ENCODE measurements at regions not wholly inside any gene's neighbourhood (a gene's known extent, or its start where the extent isn't known, plus 50 kb on each side); places are given as distances from the start of the nearest gene placed in this dataset.
"Not testable (repeated sequence)": the region's sequence is repeated elsewhere in the genome, so short reads cannot be mapped to it uniquely, and the experiment has no call there.

GRCh38 chr2:16739778-16740581 lies 74.3 kb upstream of the CYRIA start:
- H3K4me1 ChIP-seq (ENCODE audit: control insufficient read depth, insufficient read depth, low read length): no peaks in the 10 kb centered on the region
- no peak overlapping the region for H3K4me3 ChIP-seq (ENCODE audit: low read depth, low read length)
- no peaks in the 10 kb centered on the region for H3K27me3 ChIP-seq (ENCODE audit: control insufficient read depth, insufficient read depth, low read length)
- no peaks in the 10 kb centered on the region for H3K9me3 ChIP-seq (ENCODE audit: control insufficient read depth, insufficient read depth, low read length)
- no peaks in the 10 kb centered on the region for H3K36me3 ChIP-seq (ENCODE audit: control insufficient read depth, insufficient read depth, low read length)
- H3K9ac ChIP-seq (ENCODE audit: low read depth, low read length): no peak overlapping the region

GRCh38 chr2:16738361-16739225 lies 73.0 kb upstream of the CYRIA start:
- H3K36me3 ChIP-seq (ENCODE audit: control insufficient read depth, insufficient read depth, low read length): no peaks in the 10 kb centered on the region
- H3K9ac ChIP-seq (ENCODE audit: low read depth, low read length): no peak overlapping the region
- no peak overlapping the region for H3K4me3 ChIP-seq (ENCODE audit: low read depth, low read length)
- no peaks in the 10 kb centered on the region for H3K4me1 ChIP-seq (ENCODE audit: control insufficient read depth, insufficient read depth, low read length)
- H3K27me3 ChIP-seq (ENCODE audit: control insufficient read depth, insufficient read depth, low read length): no peaks in the 10 kb centered on the region
- H3K9me3 ChIP-seq (ENCODE audit: control insufficient read depth, insufficient read depth, low read length): no peaks in the 10 kb centered on the region

GRCh38 chr2:16737812-16738211 lies 72.2 kb upstream of the CYRIA start:
- Histone ChIP-seq H3K4me1 (ENCODE audit: control insufficient read depth, insufficient read depth, low read length) (no peaks in the 10 kb centered on the region), H3K4me3 (ENCODE audit: low read depth, low read length) (no peak overlapping the region), H3K36me3 (ENCODE audit: control insufficient read depth, insufficient read depth, low read length) (no peaks in the 10 kb centered on the region), H3K9me3 (ENCODE audit: control insufficient read depth, insufficient read depth, low read length) (no peaks in the 10 kb centered on the region), H3K9ac (ENCODE audit: low read depth, low read length) (no peak overlapping the region), H3K27me3 (ENCODE audit: control insufficient read depth, insufficient read depth, low read length) (no peaks in the 10 kb centered on the region)

- H3K9ac ChIP-seq (ENCODE audit: low read depth, low read length): no peak overlapping the region
- no peaks in the 10 kb centered on the region for H3K9me3 ChIP-seq (ENCODE audit: control insufficient read depth, insufficient read depth, low read length)
- no peaks in the 10 kb centered on the region for H3K4me1 ChIP-seq (ENCODE audit: control insufficient read depth, insufficient read depth, low read length)
- no peaks in the 10 kb centered on the region for H3K36me3 ChIP-seq (ENCODE audit: control insufficient read depth, insufficient read depth, low read length)
- H3K27me3 ChIP-seq (ENCODE audit: control insufficient read depth, insufficient read depth, low read length): no peaks in the 10 kb centered on the region
- no peak overlapping the region for H3K4me3 ChIP-seq (ENCODE audit: low read depth, low read length)
Measured at GRCh38 chr2:16736633-16737032, 71.0 kb upstream of the CYRIA start.

GRCh38 chr2:16729335-16729734 lies 63.7 kb upstream of the CYRIA start:
- H3K36me3 ChIP-seq (ENCODE audit: control insufficient read depth, insufficient read depth, low read length): no peaks in the 10 kb centered on the region

GRCh38 chr2:16728351-16729136 lies 62.9 kb upstream of the CYRIA start:
- no peaks in the 10 kb centered on the region for H3K36me3 ChIP-seq (ENCODE audit: control insufficient read depth, insufficient read depth, low read length)
- no peaks in the 10 kb centered on the region for H3K4me1 ChIP-seq (ENCODE audit: control insufficient read depth, insufficient read depth, low read length)
- no peak overlapping the region for H3K4me3 ChIP-seq (ENCODE audit: low read depth, low read length)
- no peaks in the 10 kb centered on the region for H3K27me3 ChIP-seq (ENCODE audit: control insufficient read depth, insufficient read depth, low read length)
- H3K9ac ChIP-seq (ENCODE audit: low read depth, low read length): no peak overlapping the region
- no peaks in the 10 kb centered on the region for H3K9me3 ChIP-seq (ENCODE audit: control insufficient read depth, insufficient read depth, low read length)

More at GRCh38 chr2:16729335-16729734, 63.7 kb upstream of the CYRIA start:
- no peak overlapping the region for H3K4me3 ChIP-seq (ENCODE audit: low read depth, low read length)
- no peak overlapping the region for H3K9ac ChIP-seq (ENCODE audit: low read depth, low read length)
- no peaks in the 10 kb centered on the region for H3K27me3 ChIP-seq (ENCODE audit: control insufficient read depth, insufficient read depth, low read length)
- no peaks in the 10 kb centered on the region for H3K4me1 ChIP-seq (ENCODE audit: control insufficient read depth, insufficient read depth, low read length)
- H3K9me3 ChIP-seq (ENCODE audit: control insufficient read depth, insufficient read depth, low read length): no peaks in the 10 kb centered on the region

- H3K27me3 ChIP-seq (ENCODE audit: control insufficient read depth, insufficient read depth, low read length); H3K4me1 ChIP-seq (ENCODE audit: control insufficient read depth, insufficient read depth, low read length); H3K36me3 ChIP-seq (ENCODE audit: control insufficient read depth, insufficient read depth, low read length); H3K9me3 ChIP-seq (ENCODE audit: control insufficient read depth, insufficient read depth, low read length); H3K9ac ChIP-seq (ENCODE audit: low read depth, low read length); H3K4me3 ChIP-seq (ENCODE audit: low read depth, low read length): not testable (repeated sequence)
Measured at GRCh38 chr2:16727849-16728248, 62.2 kb upstream of the CYRIA start.

GRCh38 chr2:16727256-16727655 lies 61.6 kb upstream of the CYRIA start:
- H3K36me3 ChIP-seq (ENCODE audit: control insufficient read depth, insufficient read depth, low read length): no peaks in the 10 kb centered on the region
- H3K4me3 ChIP-seq (ENCODE audit: low read depth, low read length): no peak overlapping the region
- H3K27me3 ChIP-seq (ENCODE audit: control insufficient read depth, insufficient read depth, low read length): no peaks in the 10 kb centered on the region
- no peaks in the 10 kb centered on the region for H3K4me1 ChIP-seq (ENCODE audit: control insufficient read depth, insufficient read depth, low read length)
- no peaks in the 10 kb centered on the region for H3K9me3 ChIP-seq (ENCODE audit: control insufficient read depth, insufficient read depth, low read length)
- H3K9ac ChIP-seq (ENCODE audit: low read depth, low read length): no peak overlapping the region

GRCh38 chr2:16726577-16726976 lies 60.9 kb upstream of the CYRIA start:
- no peaks in the 10 kb centered on the region for H3K9me3 ChIP-seq (ENCODE audit: control insufficient read depth, insufficient read depth, low read length)
- H3K4me1 ChIP-seq (ENCODE audit: control insufficient read depth, insufficient read depth, low read length): no peaks in the 10 kb centered on the region
- no peaks in the 10 kb centered on the region for H3K36me3 ChIP-seq (ENCODE audit: control insufficient read depth, insufficient read depth, low read length)
- no peaks in the 10 kb centered on the region for H3K27me3 ChIP-seq (ENCODE audit: control insufficient read depth, insufficient read depth, low read length)
- H3K9ac ChIP-seq (ENCODE audit: low read depth, low read length): no peak overlapping the region
- no peak overlapping the region for H3K4me3 ChIP-seq (ENCODE audit: low read depth, low read length)

GRCh38 chr2:16726147-16726546 lies 60.5 kb upstream of the CYRIA start:
- Histone ChIP-seq H3K9me3 (ENCODE audit: control insufficient read depth, insufficient read depth, low read length) (no peaks in the 10 kb centered on the region), H3K9ac (ENCODE audit: low read depth, low read length) (no peak overlapping the region), H3K4me1 (ENCODE audit: control insufficient read depth, insufficient read depth, low read length) (no peaks in the 10 kb centered on the region), H3K4me3 (ENCODE audit: low read depth, low read length) (no peak overlapping the region), H3K27me3 (ENCODE audit: control insufficient read depth, insufficient read depth, low read length) (no peaks in the 10 kb centered on the region), H3K36me3 (ENCODE audit: control insufficient read depth, insufficient read depth, low read length) (no peaks in the 10 kb centered on the region)

GRCh38 chr2:16725549-16725948 lies 59.9 kb upstream of the CYRIA start:
- Histone ChIP-seq H3K9ac (ENCODE audit: low read depth, low read length) (no peak overlapping the region), H3K9me3 (ENCODE audit: control insufficient read depth, insufficient read depth, low read length) (no peaks in the 10 kb centered on the region), H3K4me1 (ENCODE audit: control insufficient read depth, insufficient read depth, low read length) (no peaks in the 10 kb centered on the region), H3K27me3 (ENCODE audit: control insufficient read depth, insufficient read depth, low read length) (no peaks in the 10 kb centered on the region), H3K4me3 (ENCODE audit: low read depth, low read length) (no peak overlapping the region), H3K36me3 (ENCODE audit: control insufficient read depth, insufficient read depth, low read length) (no peaks in the 10 kb centered on the region)
